H9 (cell line): ENCODE measurements at regions not wholly inside any gene's neighbourhood (a gene's known extent, or its start where the extent isn't known, plus 50 kb on each side); places are given as distances from the start of the nearest gene placed in this dataset.
A peak's percentile ranks its signal among the peaks of the same experiment; 100 is the strongest.

Experiments used
- DNase-seq: peaks from one replicate; pipeline ENCODE4 v3.0.0-alpha.2; 2017
- H2AFZ ChIP-seq: one replicate; pipeline ENCODE4 v1.6.1; 2013; ENCODE audit warnings: mild to moderate bottlenecking, low read length, control low read depth, moderate library complexity
- H2AK5ac ChIP-seq: 2 replicates; pipeline ENCODE4 v1.6.1; 2013; ENCODE audit warnings: low read length, control low read depth, mixed read lengths; ENCODE audit not compliant: insufficient read length
- H2BK120ac ChIP-seq: one replicate; pipeline ENCODE4 v1.6.1; 2013; ENCODE audit warnings: low read depth, mild to moderate bottlenecking, low read length, control low read depth, inconsistent platforms; ENCODE audit not compliant: poor library complexity, severe bottlenecking
- H2BK12ac ChIP-seq: 2 replicates; pipeline ENCODE4 v1.6.1; 2013; ENCODE audit warnings: low read length, control low read depth, mixed read lengths, low read depth; ENCODE audit not compliant: insufficient read length
- H2BK15ac ChIP-seq: 2 replicates; pipeline ENCODE4 v1.6.1; 2013; ENCODE audit warnings: low read depth, low read length, control low read depth
- H2BK20ac ChIP-seq: one replicate; pipeline ENCODE4 v1.6.1; 2013; ENCODE audit warnings: low read depth, mild to moderate bottlenecking, low read length, control low read depth, inconsistent platforms; ENCODE audit not compliant: poor library complexity, severe bottlenecking
- H2BK5ac ChIP-seq: 2 replicates; pipeline ENCODE4 v1.6.1; 2013; ENCODE audit warnings: low read length, control low read depth, mixed read lengths; ENCODE audit not compliant: insufficient read length
- H3K14ac ChIP-seq: 2 replicates; pipeline ENCODE4 v1.6.1; 2013; ENCODE audit warnings: low read length, control low read depth; ENCODE audit not compliant: insufficient read depth
- H3K18ac ChIP-seq: 2 replicates; pipeline ENCODE4 v1.6.1; 2013; ENCODE audit warnings: low read depth, mild to moderate bottlenecking, mixed read lengths, low read length, control low read depth; ENCODE audit not compliant: insufficient read length
- H3K23ac ChIP-seq: 2 replicates; pipeline ENCODE4 v1.6.1; 2013; ENCODE audit warnings: low read length, control low read depth, mixed read lengths, low read depth; ENCODE audit not compliant: insufficient read length
- H3K23me2 ChIP-seq: 2 replicates; pipeline ENCODE4 v1.6.1; 2013; ENCODE audit warnings: low read depth, mild to moderate bottlenecking, mixed read lengths, low read length, control low read depth; ENCODE audit not compliant: insufficient read length, poor library complexity, severe bottlenecking
- H3K27ac ChIP-seq: 2 replicates; pipeline ENCODE4 v1.5.1; 2013; ENCODE audit warnings: low read length, control low read depth, mixed read lengths, low read depth; ENCODE audit not compliant: insufficient read length
- H3K27me3 ChIP-seq: 2 replicates; pipeline ENCODE4 v1.6.1; 2013; ENCODE audit warnings: low read length, control low read depth, inconsistent platforms; ENCODE audit not compliant: insufficient read depth
- H3K4ac ChIP-seq: 2 replicates; pipeline ENCODE4 v1.6.1; 2013; ENCODE audit warnings: low read depth, mild to moderate bottlenecking, control low read depth, inconsistent platforms, low read length, moderate library complexity
- H3K4me1 ChIP-seq: 2 replicates; pipeline ENCODE4 v1.6.1; 2013; ENCODE audit warnings: low read length, control low read depth, inconsistent platforms; ENCODE audit not compliant: insufficient read depth
- H3K4me2 ChIP-seq: 2 replicates; pipeline ENCODE4 v1.6.1; 2013; ENCODE audit warnings: low read length, control low read depth, mixed read lengths; ENCODE audit not compliant: insufficient read length, insufficient read depth
- H3K56ac ChIP-seq: 2 replicates; pipeline ENCODE4 v1.6.1; 2013; ENCODE audit warnings: low read depth, mild to moderate bottlenecking, mixed read lengths, low read length, control low read depth; ENCODE audit not compliant: insufficient read length
- H3K79me1 ChIP-seq: 2 replicates; pipeline ENCODE4 v1.6.1; 2013; ENCODE audit warnings: low read depth, mild to moderate bottlenecking, moderate library complexity, low read length, control low read depth, inconsistent platforms; ENCODE audit not compliant: insufficient read depth, poor library complexity, severe bottlenecking
- H3K79me2 ChIP-seq: 2 replicates; pipeline ENCODE4 v1.6.1; 2013; ENCODE audit warnings: low read length, control low read depth, inconsistent platforms; ENCODE audit not compliant: insufficient read depth
- H3K9ac ChIP-seq: 2 replicates; pipeline ENCODE4 v1.6.1; 2013; ENCODE audit warnings: low read length, control low read depth, mixed read lengths; ENCODE audit not compliant: insufficient read length; ENCODE audit errors: extremely low read depth
- H3K9me3 ChIP-seq: one replicate; pipeline ENCODE4 v1.6.1; 2013; ENCODE audit warnings: low read depth, low read length, inconsistent platforms; ENCODE audit not compliant: control insufficient read depth
- H3T11ph ChIP-seq: one replicate; pipeline ENCODE4 v1.6.1; 2013; ENCODE audit warnings: mild to moderate bottlenecking, low read length, control low read depth, inconsistent platforms
- H4K20me1 ChIP-seq: one replicate; pipeline ENCODE4 v1.6.1; 2013; ENCODE audit not compliant: control insufficient read depth, insufficient read length, insufficient read depth
- H4K5ac ChIP-seq: 2 replicates; pipeline ENCODE4 v1.6.1; 2013; ENCODE audit warnings: low read depth, mild to moderate bottlenecking, mixed read lengths, low read length, control low read depth; ENCODE audit not compliant: insufficient read length
- H4K8ac ChIP-seq: replicated peaks from 2 replicates; pipeline ENCODE4 v1.6.1; 2013; ENCODE audit warnings: low read length, control low read depth, mixed read lengths, low read depth; ENCODE audit not compliant: insufficient read length
- H4K91ac ChIP-seq: 2 replicates; pipeline ENCODE4 v1.6.1; 2013; ENCODE audit warnings: low read depth, mild to moderate bottlenecking, moderate library complexity, mixed read lengths, low read length, control low read depth; ENCODE audit not compliant: insufficient read length
- H3K27ac Mint-ChIP-seq, 3 experiments: 2 replicates in 2 of 3; 3 replicates in 1 of 3; pipeline ENCODE4 v1.8.0; 2020 to 2021; ENCODE audit warnings: mixed read lengths in 3 of 3, mild to moderate bottlenecking in 1 of 3, moderate library complexity in 1 of 3
- H3K27me3 Mint-ChIP-seq: 2 replicates; pipeline ENCODE4 v1.8.0; 2021; ENCODE audit warnings: low read depth, mild to moderate bottlenecking, moderate library complexity, mixed read lengths
- H3K36me3 Mint-ChIP-seq, 3 experiments: 2 replicates in 2 of 3; 3 replicates in 1 of 3; pipeline ENCODE4 v1.8.0; 2020 to 2021; ENCODE audit warnings: low read depth in 3 of 3, mixed read lengths in 3 of 3; ENCODE audit not compliant: insufficient read depth in 1 of 3
- H3K4me1 Mint-ChIP-seq, 2 experiments: 2 replicates each; pipeline ENCODE4 v1.8.0; 2020; ENCODE audit warnings: mixed read lengths in 2 of 2
- H3K4me3 Mint-ChIP-seq, 2 experiments: 2 replicates in 1 of 2; 3 replicates in 1 of 2; pipeline ENCODE4 v1.8.0; 2020 to 2021; ENCODE audit warnings: mild to moderate bottlenecking in 2 of 2, mixed read lengths in 2 of 2, moderate library complexity in 1 of 2
- H3K9me3 Mint-ChIP-seq, 2 experiments: 2 replicates in 1 of 2; 3 replicates in 1 of 2; pipeline ENCODE4 v1.8.0; 2020; ENCODE audit warnings: mild to moderate bottlenecking in 2 of 2, mixed read lengths in 2 of 2, moderate library complexity in 1 of 2
- CTCF ChIP-seq: fragments of 200-600 bp; sonication (generic); conservative IDR thresholded peaks from 3 replicates; pipeline ENCODE4 v1.8.0; 2021; ENCODE audit warnings: antibody characterized with exemption, mild to moderate bottlenecking
- WGBS: extraction: QIAGEN DNeasy Blood & Tissue Kit; methylation state at CpG from one replicate; pipeline ENCODE4 v1.1.7; 2013; ENCODE audit warnings: missing lambda C conversion rate, low lambda C conversion rate, mixed read lengths; ENCODE audit not compliant: insufficient read length; ENCODE audit errors: extremely low coverage; 5-methylcytosine and 5-hydroxymethylcytosine counted together

GRCh38 chr2:128792476-128793054 is 473.9 kb upstream of the HS6ST1 start:
- Histone ChIP-seq H2AFZ (no peak overlapping the region), H3K4ac (no peak overlapping the region), H2BK120ac (no peak overlapping the region), H2BK15ac (no peak overlapping the region), H3T11ph (no peak overlapping the region), H4K91ac (no peak overlapping the region), H3K14ac (no peak overlapping the region), H4K8ac (no peak overlapping the region), H3K4me1 (no peaks in the 10 kb centered on the region), H2BK12ac (no peak overlapping the region), H3K9me3 (no peaks in the 10 kb centered on the region), H3K18ac (no peak overlapping the region), H4K5ac (no peak overlapping the region), H4K20me1 (no peaks in the 10 kb centered on the region), H2AK5ac (no peak overlapping the region), H3K23me2 (no peaks in the 10 kb centered on the region), H2BK20ac (no peak overlapping the region), H3K23ac (no peak overlapping the region), H3K79me2 (no peaks in the 10 kb centered on the region), H2BK5ac (no peak overlapping the region), H3K27me3 (no peaks in the 10 kb centered on the region), H3K56ac (no peak overlapping the region), H3K4me2 (no peak overlapping the region), H3K9ac (no peak overlapping the region), H3K79me1 (no peaks in the 10 kb centered on the region), H3K27ac (no peak overlapping the region)
- TF ChIP-seq CTCF = no peak
- H3K4me1 Mint-ChIP-seq = peaks cover 1 to 11% of the 10 kb centered on the region in 2 experiments
- H3K27me3 Mint-ChIP-seq = no peaks in the 10 kb centered on the region; the same call in 1 of the 2 replicates
- H3K4me3 Mint-ChIP-seq = no peak overlapping the region
- 100% methylated on average over 1 of the region's 7 CpGs for WGBS
- DNase-seq = peak; percentile 11
- H3K36me3 Mint-ChIP-seq = peaks cover 0 to 5% (median 0%) of the 10 kb centered on the region in 3 experiments; a peak in 2 of 7 replicates
- H3K9me3 Mint-ChIP-seq = peaks cover 7 to 9% of the 10 kb centered on the region in 2 experiments; a peak in 3 of 5 replicates
- H3K27ac Mint-ChIP-seq = no peak overlapping the region
